ENCODE measurements at regions not wholly inside any gene's neighbourhood (a gene's known extent, or its start where the extent isn't known, plus 50 kb on each side); places are given as distances from the start of the nearest gene placed in this dataset.

GRCh38 chr20:8971669-8972316 lies 97.1 kb upstream of the PLCB4 start:
- TF ChIP-seq CTCF (IDR thresholded peaks at IDR 0.05) = no peak
- TF ChIP-seq POLR2A (IDR thresholded peaks at IDR 0.05) = no peak
